Lower leg skin (tissue), 4 donors: ENCODE measurements at regions not wholly inside any gene's neighbourhood (a gene's known extent, or its start where the extent isn't known, plus 50 kb on each side); places are given as distances from the start of the nearest gene placed in this dataset.
"Not testable (repeated sequence)": the region's sequence is repeated elsewhere in the genome, so short reads cannot be mapped to it uniquely, and the experiment has no call there.

ENCODE experiments used
- DNase-seq, 2 donors: peaks; one replicate each; pipeline ENCODE4 v3.0.0-alpha.2; 2019; ENCODE audit warnings: low spot score in 2 of 2
- H3K4me3 ChIP-seq: fragments of 200-600 bp; sonication (generic); 2 replicates; pipeline ENCODE4 v1.5.1; 2017; ENCODE audit warnings: mild to moderate bottlenecking, low read depth; ENCODE audit not compliant: poor library complexity, severe bottlenecking
- POLR2A ChIP-seq, 2 donors: fragments of 450-650 bp; IDR thresholded peaks; one replicate each; pipeline ENCODE4 v1.6.1; 2016 to 2017; ENCODE audit warnings: antibody characterized with exemption in 2 of 2, mild to moderate bottlenecking in 1 of 2, moderate library complexity in 1 of 2
- WGBS, 2 donors: methylation state at CpG; one replicate each; pipeline ENCODE4 v1.1.5; 2018; 5-methylcytosine and 5-hydroxymethylcytosine counted together
- intact Hi-C: fragments of 100-400 bp; cut with DNase I; formaldehyde crosslinking; loops from one replicate; pipeline ENCODE4 v1.15.0; 2023; ENCODE audit warnings: low total_unique reads
- TF ChIP-seq, protein P1 (sequence below), 3 donors: fragments of 450-650 bp; IDR thresholded peaks; one replicate each; pipeline ENCODE4 v1.5.1; 2016; ENCODE audit warnings: antibody characterized with exemption in 3 of 3, mild to moderate bottlenecking in 3 of 3, moderate library complexity in 2 of 3

DNA sequence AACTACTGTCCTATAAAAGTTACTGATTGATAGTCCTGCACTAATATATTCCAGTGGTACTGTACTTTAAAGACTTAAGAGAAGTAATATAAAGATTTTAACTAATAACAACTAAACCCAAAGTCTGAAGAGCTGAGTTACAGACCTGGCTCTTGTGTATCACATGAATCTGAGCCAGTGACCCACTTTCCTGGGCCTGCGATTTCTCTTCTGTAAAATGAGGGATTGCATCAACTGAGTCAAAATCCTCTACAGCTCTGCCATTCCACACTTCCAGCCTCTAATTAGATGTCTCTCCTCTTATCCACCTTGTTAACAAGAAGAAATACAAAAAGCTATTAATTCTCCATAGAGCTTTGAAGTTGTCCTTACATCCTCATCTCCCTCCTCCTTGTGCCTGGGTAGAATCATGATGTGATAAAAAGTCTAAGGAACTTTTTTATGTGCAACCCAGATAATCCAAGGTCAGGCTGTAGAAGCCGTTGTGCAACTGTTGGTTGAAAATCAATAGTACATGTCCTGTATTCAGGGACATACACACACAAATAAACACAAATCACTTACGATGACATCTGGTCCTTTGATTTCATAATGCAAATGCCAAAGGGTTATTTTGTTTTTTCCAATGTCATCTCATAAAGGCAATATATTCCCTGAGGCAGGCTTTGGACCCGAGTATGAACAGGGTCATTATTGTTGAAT, 410.3 kb downstream of the KCNA4 start:
- intact Hi-C loops, result no loop called here
- no peak overlapping the region for H3K4me3 ChIP-seq
- DNase-seq, result no peak
- WGBS, 2 donors, result 57 to 60% methylated on average over 4 of the region's 4 CpGs
- no peak for TF ChIP-seq POLR2A (IDR thresholded peaks at IDR 0.05)

DNA sequence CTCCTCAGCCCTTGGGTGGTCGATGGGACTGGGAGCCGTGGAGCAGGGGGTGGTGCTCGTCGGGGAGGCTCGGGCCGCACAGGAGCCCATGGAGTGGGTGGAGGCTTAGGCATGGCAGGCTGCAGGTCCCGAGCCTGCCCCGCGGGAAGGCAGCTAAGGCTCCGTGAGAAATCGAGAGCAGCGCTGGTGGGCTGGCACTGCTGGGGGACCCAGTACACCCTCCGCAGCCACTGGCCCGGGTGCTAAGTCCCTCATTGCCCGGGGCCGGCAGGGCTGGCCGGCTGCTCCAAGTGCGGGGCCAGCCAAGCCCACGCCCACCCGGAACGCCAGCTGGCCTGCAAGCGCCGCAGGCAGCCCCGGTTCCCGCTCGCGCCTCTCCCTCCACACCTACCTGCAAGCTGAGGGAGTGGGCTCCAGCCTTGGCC, 416.7 kb downstream of the KCNA4 start:
- 94 to 95% methylated on average over 23 to 25 of the region's 27 CpGs for WGBS, 2 donors
- DNase-seq, result peak in 1 of 2 donors; percentile 62
- H3K4me3 ChIP-seq, intact Hi-C loops: not testable (repeated sequence)

DNA sequence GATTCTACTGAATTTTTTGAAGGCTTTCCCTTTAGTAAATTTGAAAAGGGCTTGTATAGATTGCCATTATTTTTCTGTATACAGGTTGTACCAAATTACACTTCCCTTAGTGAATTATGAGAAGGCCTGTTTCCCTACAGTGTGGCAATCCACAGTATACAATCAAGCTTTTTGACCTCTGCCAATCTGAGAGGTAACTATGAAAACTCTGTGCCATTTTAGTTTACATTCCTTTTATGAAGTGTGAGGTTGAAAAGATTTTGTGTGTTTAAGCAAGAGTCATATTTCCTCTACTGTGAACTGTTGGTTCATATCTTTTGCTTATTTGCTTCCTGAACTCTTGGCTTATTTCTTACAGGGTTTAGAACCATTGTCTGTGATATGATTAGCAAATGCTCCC, 432.5 kb downstream of the KCNA4 start:
- H3K4me3 ChIP-seq, result no peak overlapping the region
- TF ChIP-seq, protein P1, sequence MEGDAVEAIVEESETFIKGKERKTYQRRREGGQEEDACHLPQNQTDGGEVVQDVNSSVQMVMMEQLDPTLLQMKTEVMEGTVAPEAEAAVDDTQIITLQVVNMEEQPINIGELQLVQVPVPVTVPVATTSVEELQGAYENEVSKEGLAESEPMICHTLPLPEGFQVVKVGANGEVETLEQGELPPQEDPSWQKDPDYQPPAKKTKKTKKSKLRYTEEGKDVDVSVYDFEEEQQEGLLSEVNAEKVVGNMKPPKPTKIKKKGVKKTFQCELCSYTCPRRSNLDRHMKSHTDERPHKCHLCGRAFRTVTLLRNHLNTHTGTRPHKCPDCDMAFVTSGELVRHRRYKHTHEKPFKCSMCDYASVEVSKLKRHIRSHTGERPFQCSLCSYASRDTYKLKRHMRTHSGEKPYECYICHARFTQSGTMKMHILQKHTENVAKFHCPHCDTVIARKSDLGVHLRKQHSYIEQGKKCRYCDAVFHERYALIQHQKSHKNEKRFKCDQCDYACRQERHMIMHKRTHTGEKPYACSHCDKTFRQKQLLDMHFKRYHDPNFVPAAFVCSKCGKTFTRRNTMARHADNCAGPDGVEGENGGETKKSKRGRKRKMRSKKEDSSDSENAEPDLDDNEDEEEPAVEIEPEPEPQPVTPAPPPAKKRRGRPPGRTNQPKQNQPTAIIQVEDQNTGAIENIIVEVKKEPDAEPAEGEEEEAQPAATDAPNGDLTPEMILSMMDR (IDR thresholded peaks at IDR 0.05), result no peak
- no peak for TF ChIP-seq POLR2A (IDR thresholded peaks at IDR 0.05)
- DNase-seq, result no peak
- intact Hi-C loops, result no loop called here

DNA sequence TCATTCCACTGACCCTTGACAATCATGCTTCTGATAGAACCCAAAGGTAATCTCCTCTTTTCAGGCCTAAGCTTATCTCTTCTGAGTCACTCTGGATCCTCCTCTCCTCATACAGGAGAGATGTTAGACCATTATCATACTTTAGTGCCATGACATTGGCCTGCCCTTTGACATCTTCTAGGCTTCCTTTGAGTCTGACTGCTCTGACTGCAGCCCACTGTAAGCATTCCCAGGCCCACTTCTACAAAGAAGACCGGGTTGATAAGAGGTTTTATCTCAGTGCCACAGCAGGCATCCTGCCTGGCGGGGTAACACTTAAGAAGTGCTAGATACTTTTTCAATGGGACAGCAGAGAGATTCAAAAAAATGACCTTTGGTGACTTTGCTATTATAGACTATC, 438.0 kb downstream of the KCNA4 start:
- DNase-seq, result no peak
- no peak overlapping the region for H3K4me3 ChIP-seq
- intact Hi-C loops, result no loop called here
- WGBS, 2 donors, result 78 to 79% methylated on average over 2 of the region's 2 CpGs
- TF ChIP-seq POLR2A (IDR thresholded peaks at IDR 0.05), result no peak
- TF ChIP-seq, protein P1 (IDR thresholded peaks at IDR 0.05), result no peak

DNA sequence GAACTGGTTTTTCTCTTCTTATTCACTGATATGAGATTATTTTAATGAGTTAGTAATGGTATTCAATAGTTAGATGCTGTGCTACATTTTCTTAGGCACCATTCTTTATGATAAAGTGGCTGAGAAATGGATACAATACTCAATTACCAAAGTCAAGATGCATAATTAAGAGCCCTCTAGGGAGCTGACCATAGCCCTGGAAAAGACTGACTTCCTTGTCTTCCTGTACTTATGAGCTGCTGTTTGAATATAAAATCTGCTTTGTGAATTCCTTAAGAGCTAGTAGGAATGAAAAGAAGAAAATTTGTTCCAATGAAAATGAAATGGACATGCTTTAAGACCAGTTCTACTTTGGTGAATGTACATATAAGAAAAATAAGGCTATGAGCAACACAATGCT, 452.3 kb downstream of the KCNA4 start:
- intact Hi-C loops, result no loop called here
- TF ChIP-seq, protein P1 (IDR thresholded peaks at IDR 0.05), result no peak
- no peak for TF ChIP-seq POLR2A (IDR thresholded peaks at IDR 0.05)
- no peak for DNase-seq
- H3K4me3 ChIP-seq, result no peak overlapping the region

DNA sequence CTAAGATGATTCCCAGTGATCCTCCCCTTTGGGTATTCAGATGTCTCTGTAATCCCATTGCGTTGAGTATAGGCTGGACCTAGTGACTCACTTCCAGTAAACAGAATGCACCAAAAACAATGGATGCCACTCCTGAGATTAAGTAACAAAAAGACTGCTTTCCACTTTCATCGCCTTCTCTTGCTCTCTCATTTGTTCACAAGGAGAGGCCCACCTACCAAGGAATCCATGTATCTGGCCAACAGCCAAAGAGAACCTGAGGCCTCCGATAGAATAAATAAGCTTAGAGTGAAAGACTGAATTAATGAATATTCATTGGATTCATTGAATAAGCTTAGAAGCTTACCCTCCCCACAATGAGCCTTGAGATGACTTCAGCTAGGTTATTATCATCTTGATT, 454.6 kb downstream of the KCNA4 start:
- TF ChIP-seq, protein P1 (IDR thresholded peaks at IDR 0.05), result no peak
- TF ChIP-seq POLR2A (IDR thresholded peaks at IDR 0.05), result no peak
- DNase-seq, result no peak
- no peak overlapping the region for H3K4me3 ChIP-seq
- intact Hi-C loops, result no loop called here
- WGBS, 2 donors, result 67% methylated on average over 3 of the region's 3 CpGs

DNA sequence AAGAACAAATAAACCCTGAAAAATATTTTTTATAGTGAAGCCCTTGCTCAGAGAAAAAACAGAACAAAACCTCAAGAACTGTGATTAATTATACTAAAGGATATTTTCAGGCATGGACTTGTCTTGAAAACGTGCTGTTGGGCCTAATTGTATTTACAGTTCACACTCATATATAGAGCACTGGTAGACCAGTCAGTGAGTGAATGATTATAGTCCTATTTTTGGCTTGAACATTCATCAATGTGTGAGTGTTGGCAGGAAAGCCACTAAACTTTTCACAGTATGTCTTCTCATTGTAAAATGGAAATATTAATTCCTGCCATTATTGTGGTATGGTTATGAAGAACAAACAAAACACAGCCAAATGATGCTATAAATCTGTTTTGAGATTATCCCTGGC, 462.8 kb downstream of the KCNA4 start:
- 7 to 18% methylated on average over 1 of the region's 1 CpG for WGBS, 2 donors
- intact Hi-C loops, result no loop called here
- H3K4me3 ChIP-seq, result no peak overlapping the region
- no peak for DNase-seq
- TF ChIP-seq, protein P1 (IDR thresholded peaks at IDR 0.05), result no peak
- TF ChIP-seq POLR2A (IDR thresholded peaks at IDR 0.05), result no peak
